A172 (cell line): ENCODE measurements at regions not wholly inside any gene's neighbourhood (a gene's known extent, or its start where the extent isn't known, plus 50 kb on each side); places are given as distances from the start of the nearest gene placed in this dataset.
"Not testable (repeated sequence)": the region's sequence is repeated elsewhere in the genome, so short reads cannot be mapped to it uniquely, and the experiment has no call there.

ENCODE experiments used
- DNase-seq: peaks from one replicate; pipeline ENCODE4 v3.0.0-alpha.2; 2015; ENCODE audit warnings: low spot score

DNA sequence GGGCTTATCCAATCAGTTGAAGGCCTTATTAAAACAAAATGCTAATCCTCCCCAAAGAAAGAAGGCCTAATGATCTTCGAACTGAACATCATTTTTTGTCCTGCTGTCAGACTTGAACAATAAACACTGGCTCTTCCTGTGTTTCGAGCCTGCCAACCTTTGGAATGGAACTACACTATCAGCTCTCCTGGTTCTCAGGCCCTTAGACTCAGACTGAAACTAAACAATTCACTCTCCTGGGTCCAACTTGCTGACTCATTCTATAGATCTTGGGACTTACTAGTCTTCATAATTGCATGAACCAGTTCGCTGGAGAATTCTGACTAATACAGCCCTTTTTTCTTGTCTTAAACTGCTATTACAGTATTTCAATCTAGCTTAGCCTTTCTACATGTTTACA is 235.2 kb downstream of the LNPK start:
- peak; percentile 9 for DNase-seq

- no peak for DNase-seq
Observed at GRCh38 chr2:175755656-175756386, 246.2 kb downstream of the LNPK start.

DNA sequence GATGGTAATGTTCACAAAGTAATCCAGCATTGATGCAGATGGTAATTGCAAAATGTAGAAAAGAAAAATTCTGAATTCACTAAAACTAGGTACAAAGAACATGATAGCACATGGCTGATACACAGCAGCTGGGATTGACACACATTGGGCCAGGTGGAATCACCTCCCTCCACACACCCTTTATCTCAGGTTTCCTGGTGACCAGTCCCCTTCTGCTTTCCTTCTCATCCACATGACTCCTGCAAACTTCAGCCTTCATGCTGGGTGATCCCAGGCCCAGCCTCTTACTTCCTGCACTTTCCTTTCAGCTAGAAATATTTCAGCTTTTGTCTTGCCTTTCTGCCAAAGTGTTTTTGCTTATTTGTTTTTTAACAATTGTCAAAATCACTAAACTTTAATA is 246.9 kb downstream of the LNPK start:
- DNase-seq = no peak

GRCh38 chr2:175750195-175750594 is 251.9 kb downstream of the LNPK start:
- DNase-seq = no peak

GRCh38 chr2:175745911-175746310 is 256.2 kb downstream of the LNPK start:
- DNase-seq = no peak

- no peak for DNase-seq
Observed at GRCh38 chr2:175744000-175744399, 258.1 kb downstream of the LNPK start.

GRCh38 chr2:175743011-175743410 is 259.1 kb downstream of the LNPK start:
- no peak for DNase-seq

DNA sequence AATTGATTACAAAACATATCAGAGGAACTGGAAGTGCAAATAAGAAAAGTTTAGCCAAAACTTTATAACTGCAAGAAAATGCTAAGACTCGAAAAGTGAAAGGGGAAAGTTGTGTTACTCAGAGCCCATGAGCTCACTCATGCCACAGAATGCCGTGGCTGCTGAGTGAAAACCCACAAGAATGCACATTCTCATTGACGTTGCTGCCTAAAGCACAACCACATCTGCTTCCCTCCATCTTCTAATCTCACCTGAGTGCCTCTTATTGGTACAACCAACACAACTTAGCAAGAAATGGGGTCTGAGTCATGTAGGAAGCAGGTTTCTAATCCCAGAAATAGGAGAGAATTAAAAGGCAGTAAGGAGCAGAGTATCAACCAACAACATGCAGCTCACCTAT is 259.7 kb downstream of the LNPK start:
- DNase-seq = peak; percentile 81

- no peak for DNase-seq
Observed at GRCh38 chr2:175741164-175741563, 260.9 kb downstream of the LNPK start.

GRCh38 chr2:175737722-175738361 is 264.2 kb downstream of the LNPK start:
- DNase-seq = no peak

DNA sequence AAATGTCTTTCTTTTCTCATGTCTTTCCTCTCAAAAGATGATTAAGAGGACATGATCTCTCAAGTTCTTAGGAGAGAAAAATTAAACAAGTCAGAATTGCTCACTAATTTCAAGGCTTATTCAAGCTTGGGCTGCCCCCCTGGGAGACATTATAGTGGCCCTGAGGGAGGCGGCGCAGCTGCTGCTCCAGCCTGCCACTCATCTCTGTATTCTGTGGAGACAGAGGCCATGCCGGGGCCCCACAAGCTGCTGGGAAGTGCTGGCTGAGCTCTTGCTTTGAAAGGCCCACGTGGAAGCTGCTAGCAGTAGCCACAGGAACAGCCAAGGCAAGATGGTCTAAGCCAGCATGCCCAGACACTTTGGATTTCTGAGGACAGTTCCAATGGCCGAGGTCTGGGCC is 267.4 kb downstream of the LNPK start:
- DNase-seq = no peak

- no peak for DNase-seq
Observed at GRCh38 chr2:175732531-175732930, 269.5 kb downstream of the LNPK start.

- no peak for DNase-seq
Observed at GRCh38 chr2:175730050-175730449, 272.0 kb downstream of the LNPK start.

- no peak for DNase-seq
Observed at GRCh38 chr2:175729049-175729706, 272.9 kb downstream of the LNPK start.

- no peak for DNase-seq
Observed at GRCh38 chr2:175728032-175728431, 274.0 kb downstream of the LNPK start.

- peak; percentile 75 for DNase-seq
Observed at GRCh38 chr2:175726223-175726622, 275.8 kb downstream of the LNPK start.

DNA sequence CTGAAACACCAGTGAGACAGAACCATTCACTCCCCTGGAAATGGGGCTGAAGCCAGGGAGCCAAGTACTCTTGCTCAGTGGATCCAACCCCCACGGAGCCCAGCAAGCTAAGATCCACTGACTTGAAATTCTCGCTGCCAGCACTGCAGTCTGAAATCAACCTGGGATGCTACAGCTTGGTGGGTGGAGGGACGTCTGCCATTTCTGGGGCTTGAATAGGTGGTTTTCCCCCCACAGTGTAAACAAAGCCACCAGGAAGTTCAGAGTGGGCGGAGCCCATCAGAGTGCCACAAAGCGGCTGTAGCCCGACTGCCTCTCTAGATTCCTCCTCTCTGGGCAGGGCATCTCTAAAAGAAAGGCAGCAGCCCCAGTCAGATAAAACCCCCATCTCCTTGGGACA is 292.8 kb downstream of the LNPK start:
- peak; percentile 14 for DNase-seq

GRCh38 chr2:175707322-175707721 is 294.7 kb downstream of the LNPK start:
- DNase-seq = no peak

GRCh38 chr2:175704568-175704967 is 297.5 kb downstream of the LNPK start:
- not testable (repeated sequence) for DNase-seq

- no peak for DNase-seq
Observed at GRCh38 chr2:175698061-175698460, 304.0 kb downstream of the LNPK start.

GRCh38 chr2:175690113-175690837 is 311.8 kb downstream of the LNPK start:
- DNase-seq = peak; percentile 68

DNA sequence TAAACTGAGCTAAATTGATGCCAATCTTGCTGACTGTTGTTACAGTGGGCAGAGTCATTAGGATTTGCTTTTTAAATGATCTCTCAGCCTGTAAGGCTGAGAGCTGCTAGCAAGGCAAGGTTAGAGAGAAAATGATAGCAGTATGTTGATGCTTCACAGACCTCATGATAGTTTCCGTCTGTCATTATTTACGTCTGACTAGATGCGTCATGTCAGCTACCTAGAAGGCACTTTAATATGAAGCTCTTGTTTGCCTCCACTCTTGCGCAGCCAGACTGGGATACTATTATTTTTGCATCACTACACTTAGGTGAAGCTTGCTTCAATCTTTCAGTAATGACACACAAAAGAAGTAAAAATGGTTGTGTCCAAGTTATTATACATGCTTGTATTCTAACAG is 313.8 kb downstream of the LNPK start:
- DNase-seq = no peak
